Endothelial cell of umbilical vein (primary cell): ENCODE measurements at regions not wholly inside any gene's neighbourhood (a gene's known extent, or its start where the extent isn't known, plus 50 kb on each side); places are given as distances from the start of the nearest gene placed in this dataset.

ENCODE experiments used
- BruUV-seq: library from RNA; stranded (reverse); fragments of 400-500 nt; replicated peaks from 2 replicates; lab custom pipeline; 2021; lab: Mats Ljungman, UMichigan
- CTCF ChIA-PET: fragments of 300-600, 350-600 bp; sonication (Branson Sonifier 250); formaldehyde crosslinking; loops from one replicate; lab custom pipeline; 2021; ENCODE audit warnings: antibody characterized with exemption, inconsistent platforms; lab: Charles Lee
- POLR2A ChIA-PET: fragments of 300-600, 350-600 bp; sonication (Branson Sonifier 250); formaldehyde crosslinking; loops from one replicate; lab custom pipeline; 2021; ENCODE audit warnings: antibody characterized with exemption, inconsistent platforms; lab: Charles Lee
- DNase-seq: peaks from one replicate; pipeline ENCODE4 v3.0.0-alpha.2; 2011; ENCODE audit warnings: low read depth, low spot score
- FAIRE-seq: peaks from 2 replicates; lab custom pipeline; 2011; peaks lifted over from hg19 to GRCh38; lab: Jason Lieb, UNC
- H2AFZ ChIP-seq: 2 replicates; pipeline ENCODE4 v1.6.0; 2012; ENCODE audit warnings: low read depth, low read length, control low read depth, inconsistent platforms
- H3K27ac ChIP-seq: 2 replicates; pipeline ENCODE4 v1.5.1; 2011; ENCODE audit warnings: low read depth, mild to moderate bottlenecking, control low read depth, low read length, moderate library complexity; ENCODE audit not compliant: insufficient read depth
- H3K27me3 ChIP-seq, 2 experiments: 2 replicates each; pipeline versions ENCODE4 v1.6.0 to v1.6.1; 2011; ENCODE audit warnings: low read length in 2 of 2, mixed read lengths in 1 of 2; ENCODE audit not compliant: control insufficient read depth in 2 of 2, insufficient read depth in 2 of 2
- H3K36me3 ChIP-seq, 2 experiments: 2 replicates in 1 of 2; 3 replicates in 1 of 2; pipeline ENCODE4 v1.5.1; 2011; ENCODE audit warnings: low read length in 2 of 2, mild to moderate bottlenecking in 1 of 2, moderate library complexity in 1 of 2; ENCODE audit not compliant: control insufficient read depth in 2 of 2, insufficient read depth in 2 of 2; ENCODE audit errors: extremely low read depth in 1 of 2
- H3K4me1 ChIP-seq: 3 replicates; pipeline ENCODE4 v1.5.1; 2011; ENCODE audit warnings: mild to moderate bottlenecking, low read length; ENCODE audit not compliant: control insufficient read depth, insufficient read depth; ENCODE audit errors: extremely low read depth
- H3K4me2 ChIP-seq: 2 replicates; pipeline ENCODE4 v1.6.1; 2011; ENCODE audit warnings: low read length, control low read depth, mixed read lengths; ENCODE audit not compliant: insufficient read depth
- H3K4me3 ChIP-seq, 3 experiments: fragments of 200-600 bp in 1 of 3; sonication (generic), shearing (Covaris generic) in 1 of 3; replicated peaks in 1 of 3; 2 replicates each; pipeline ENCODE4 v1.5.1; 2011 to 2016; ENCODE audit warnings: control low read depth in 3 of 3, low read length in 3 of 3, mild to moderate bottlenecking in 2 of 3, inconsistent platforms in 1 of 3, low read depth in 1 of 3, moderate library complexity in 1 of 3; ENCODE audit not compliant: insufficient read depth in 1 of 3
- H3K79me2 ChIP-seq: 2 replicates; pipeline ENCODE4 v1.6.0; 2012; ENCODE audit warnings: low read length, inconsistent platforms; ENCODE audit not compliant: control insufficient read depth, insufficient read depth
- H3K9ac ChIP-seq: replicated peaks from 2 replicates; pipeline ENCODE3; 2011; ENCODE audit warnings: low read length, control low read depth; ENCODE audit not compliant: insufficient read depth; ENCODE audit errors: extremely low read depth
- H3K9me1 ChIP-seq: replicated peaks from 3 replicates; pipeline ENCODE4 v1.6.0; 2011; ENCODE audit warnings: mild to moderate bottlenecking, low read length; ENCODE audit not compliant: control insufficient read depth, insufficient read depth; ENCODE audit errors: extremely low read depth
- H3K9me3 ChIP-seq: replicated peaks from 2 replicates; pipeline ENCODE4 v1.5.1; 2012; ENCODE audit warnings: low read length, inconsistent platforms; ENCODE audit not compliant: control insufficient read depth, insufficient read depth
- H4K20me1 ChIP-seq: replicated peaks from 2 replicates; pipeline ENCODE3; 2011; ENCODE audit warnings: mild to moderate bottlenecking, low read length; ENCODE audit not compliant: control insufficient read depth, insufficient read depth; ENCODE audit errors: extremely low read depth
- CTCF ChIP-seq, 2 donors: IDR thresholded peaks; 1 replicate in 1 of 2; 2 replicates in 1 of 2; pipeline ENCODE4 v1.5.1; 2011; ENCODE audit warnings: low read length in 2 of 2, mild to moderate bottlenecking in 2 of 2, moderate library complexity in 2 of 2, control low read depth in 1 of 2, inconsistent platforms in 1 of 2, low read depth in 1 of 2; ENCODE audit not compliant: insufficient read depth in 1 of 2; ENCODE audit errors: extremely low read depth in 1 of 2
- EZH2 ChIP-seq: IDR thresholded peaks from 2 replicates; pipeline ENCODE4 v1.6.1; 2012; ENCODE audit warnings: borderline replicate concordance, low read depth, mild to moderate bottlenecking, moderate library complexity, low read length, inconsistent platforms; ENCODE audit not compliant: severe bottlenecking
- FOS ChIP-seq: IDR thresholded peaks from 2 replicates; pipeline ENCODE4 v1.6.1; 2011; ENCODE audit warnings: mild to moderate bottlenecking, low read length, moderate library complexity, borderline replicate concordance; ENCODE audit not compliant: insufficient read depth
- GATA2 ChIP-seq: IDR thresholded peaks from 2 replicates; pipeline ENCODE4 v1.7.0; 2011; ENCODE audit warnings: low read depth, mild to moderate bottlenecking, moderate library complexity, mixed read lengths, low read length; ENCODE audit not compliant: insufficient read length, insufficient read depth
- JUN ChIP-seq: IDR thresholded peaks from 2 replicates; pipeline ENCODE4 v1.6.1; 2011; ENCODE audit warnings: borderline replicate concordance, low read depth; ENCODE audit not compliant: insufficient read length, insufficient read depth
- MAX ChIP-seq: IDR thresholded peaks from 2 replicates; pipeline ENCODE4 v1.6.1; 2011; ENCODE audit not compliant: insufficient read depth, insufficient read length
- MYC ChIP-seq: IDR thresholded peaks from one replicate; pipeline ENCODE4 v1.6.1; 2011; ENCODE audit warnings: mild to moderate bottlenecking, low read depth, low read length
- POLR2A ChIP-seq: IDR thresholded peaks from 2 replicates; pipeline ENCODE4 v1.6.1; 2012; ENCODE audit warnings: low read depth, mild to moderate bottlenecking, control low read depth, low read length
- POLR2AphosphoS5 ChIP-seq: IDR thresholded peaks from 2 replicates; pipeline ENCODE4 v1.6.1; 2012; ENCODE audit warnings: low read depth, mild to moderate bottlenecking, control low read depth, low read length, moderate library complexity; ENCODE audit not compliant: insufficient read depth
- dilution Hi-C: fragments of 300-500 bp; cut with MboI; formaldehyde crosslinking; loops from one replicate; pipeline ENCODE4 v1.15.0; 2019; ENCODE audit warnings: low sequenced_read_pairs; ENCODE audit not compliant: extremely low pct_ligation_motif_present
- intact Hi-C: fragments of 100-400 bp; cut with micrococcal nuclease; formaldehyde crosslinking; loops from one replicate; pipeline ENCODE4 v1.10.0; 2022

GRCh38 chr2:39570614-39571013 is 95.1 kb upstream of the TMEM178A start:
- no peaks in the 10 kb centered on the region for H3K79me2 ChIP-seq
- TF ChIP-seq EZH2 (no peak), POLR2AphosphoS5 (no peak), JUN (no peak), FOS (no peak), CTCF (IDR thresholded peaks at IDR 0.05; ENCODE audit: extremely low read depth in 1 of 2, insufficient read depth in 1 of 2, low read depth in 1 of 2, low read length in 2 of 2) (no peak), POLR2A (no peak), GATA2 (no peak), MYC (no peak), MAX (no peak)
- no peak overlapping the region for H3K9ac ChIP-seq
- H3K4me2 ChIP-seq = no peak overlapping the region
- no peaks in the 10 kb centered on the region for H3K36me3 ChIP-seq
- DNase-seq = no peak
- no peaks in the 10 kb centered on the region for H3K9me1 ChIP-seq
- no peak for FAIRE-seq
- no peaks in the 10 kb centered on the region for H3K9me3 ChIP-seq
- POLR2A ChIA-PET = no interaction called here
- H3K27ac ChIP-seq = no peak overlapping the region
- dilution Hi-C loops (no loop called here), intact Hi-C loops (no loop called here)
- H3K4me3 ChIP-seq = no peak overlapping the region
- BruUV-seq = no TSS peak
- H3K4me1 ChIP-seq = peaks cover 20% of the 10 kb centered on the region
- CTCF ChIA-PET = interaction anchor here (0.9 kb wide), 1 partner anchor 82 kb away, joined by 3 read pairs; no protein-coding TSS in a partner anchor
- H2AFZ ChIP-seq = peak overlapping the region; percentile 24
- H3K27me3 ChIP-seq = no peaks in the 10 kb centered on the region
- no peaks in the 10 kb centered on the region for H4K20me1 ChIP-seq
